Ishikawa (cell line): ENCODE measurements at regions not wholly inside any gene's neighbourhood (a gene's known extent, or its start where the extent isn't known, plus 50 kb on each side); places are given as distances from the start of the nearest gene placed in this dataset.

ENCODE experiments used
- CREB1 ChIP-seq: IDR thresholded peaks from 2 replicates; pipeline ENCODE4 v1.6.1; 2012; ENCODE audit warnings: low read depth
- EGR1 ChIP-seq: IDR thresholded peaks from 2 replicates; pipeline ENCODE4 v1.6.1; 2012
- EP300 ChIP-seq: IDR thresholded peaks from 2 replicates; pipeline ENCODE4 v1.6.1; 2012; ENCODE audit warnings: borderline replicate concordance

- no peak for TF ChIP-seq CREB1
- no peak for TF ChIP-seq EGR1
- TF ChIP-seq EP300, result no peak
Measured at GRCh38 chr3:80750637-80751036, 982.8 kb upstream of the ROBO1 start.
